GM12892 (cell line): ENCODE measurements at regions not wholly inside any gene's neighbourhood (a gene's known extent, or its start where the extent isn't known, plus 50 kb on each side); places are given as distances from the start of the nearest gene placed in this dataset.

Source experiments
- DNase-seq: peaks from one replicate; pipeline ENCODE4 v3.0.0; 2011; ENCODE audit not compliant: insufficient read length
- FAIRE-seq: peaks from 2 replicates; lab custom pipeline; 2011; peaks lifted over from hg19 to GRCh38; lab: Jason Lieb, UNC
- POLR2A ChIP-seq: IDR thresholded peaks from 2 replicates; pipeline ENCODE4 v1.6.1; 2011; ENCODE audit warnings: low read depth, low read length, control low read depth
- POLR2AphosphoS5 ChIP-seq: IDR thresholded peaks from 2 replicates; pipeline ENCODE4 v1.6.1; 2011; ENCODE audit warnings: low read depth, low read length, control low read depth
- TAF1 ChIP-seq: IDR thresholded peaks from 2 replicates; pipeline ENCODE4 v1.6.1; 2011; ENCODE audit warnings: low read depth, mild to moderate bottlenecking, control low read depth, low read length, borderline replicate concordance

GRCh38 chr20:23257848-23258746 is 92.5 kb upstream of the NXT1 start:
- DNase-seq = no peak
- FAIRE-seq = no peak
- TF ChIP-seq POLR2A (no peak), TAF1 (no peak), POLR2AphosphoS5 (no peak)

- TF ChIP-seq POLR2AphosphoS5 (no peak), POLR2A (no peak), TAF1 (no peak)
- no peak for DNase-seq
- no peak for FAIRE-seq
Measured at GRCh38 chr20:23257106-23257761, 93.4 kb upstream of the NXT1 start.

- no peak for DNase-seq
- FAIRE-seq = no peak
Measured at GRCh38 chr20:23255716-23256385, 94.7 kb upstream of the NXT1 start.

GRCh38 chr20:23255106-23255505 is 95.5 kb upstream of the NXT1 start:
- DNase-seq (no peak), FAIRE-seq (no peak)
- TF ChIP-seq POLR2AphosphoS5 (no peak), POLR2A (no peak), TAF1 (no peak)

More at GRCh38 chr20:23255716-23256385, 94.7 kb upstream of the NXT1 start:
- TF ChIP-seq TAF1 = no peak
- TF ChIP-seq POLR2AphosphoS5 = no peak
- no peak for TF ChIP-seq POLR2A

- TF ChIP-seq POLR2AphosphoS5 (no peak), TAF1 (no peak), POLR2A (no peak)
- FAIRE-seq = no peak
- DNase-seq = no peak
Measured at GRCh38 chr20:23254505-23254904, 96.1 kb upstream of the NXT1 start.

- TF ChIP-seq POLR2A (no peak), POLR2AphosphoS5 (no peak), TAF1 (no peak)
- no peak for FAIRE-seq
- DNase-seq = no peak
Measured at GRCh38 chr20:23254034-23254433, 96.6 kb upstream of the NXT1 start.

- FAIRE-seq = no peak
Measured at GRCh38 chr20:23253524-23253923, 97.1 kb upstream of the NXT1 start.

GRCh38 chr20:23251779-23252178 is 98.8 kb upstream of the NXT1 start:
- FAIRE-seq = no peak
- DNase-seq = no peak
- TF ChIP-seq TAF1 (no peak), POLR2A (no peak), POLR2AphosphoS5 (no peak)

More at GRCh38 chr20:23253524-23253923, 97.1 kb upstream of the NXT1 start:
- TF ChIP-seq POLR2AphosphoS5 = no peak
- no peak for TF ChIP-seq TAF1
- no peak for TF ChIP-seq POLR2A
- no peak for DNase-seq

GRCh38 chr20:23249541-23249940 is 101.0 kb upstream of the NXT1 start:
- DNase-seq = no peak
- FAIRE-seq = no peak
- TF ChIP-seq TAF1 (no peak), POLR2AphosphoS5 (no peak), POLR2A (no peak)

GRCh38 chr20:23248461-23248882 is 102.1 kb upstream of the NXT1 start:
- TF ChIP-seq POLR2AphosphoS5 (no peak), TAF1 (no peak)
- DNase-seq = no peak

GRCh38 chr20:23246717-23247664 is 103.6 kb upstream of the NXT1 start:
- TF ChIP-seq POLR2AphosphoS5 (no peak), TAF1 (no peak), POLR2A (no peak)
- FAIRE-seq (no peak), DNase-seq (no peak)

More at GRCh38 chr20:23248461-23248882, 102.1 kb upstream of the NXT1 start:
- no peak for FAIRE-seq
